OCI-LY7 (cell line): ENCODE measurements at regions not wholly inside any gene's neighbourhood (a gene's known extent, or its start where the extent isn't known, plus 50 kb on each side); places are given as distances from the start of the nearest gene placed in this dataset.

Experiments used
- BruUV-seq: library from RNA; stranded (reverse); fragments of 400-500 nt; replicated peaks from 2 replicates; lab custom pipeline; 2021; lab: Mats Ljungman, UMichigan
- CTCF ChIA-PET: fragments of 300-600 bp; sonication (Branson Sonifier 250); formaldehyde crosslinking; loops from one replicate; lab custom pipeline; 2022; ENCODE audit warnings: antibody characterized with exemption; ENCODE audit not compliant: unreplicated experiment; lab: Charles Lee
- POLR2A ChIA-PET: fragments of 300-600 bp; sonication (Branson Sonifier 250); formaldehyde crosslinking; loops from one replicate; lab custom pipeline; 2022; ENCODE audit warnings: antibody characterized with exemption; lab: Charles Lee
- DNase-seq: peaks from one replicate; pipeline ENCODE4 v3.0.0-alpha.2; 2015; ENCODE audit warnings: low spot score
- H2AFZ ChIP-seq: fragments of 200-600 bp; sonication (generic), shearing (Covaris generic); 2 replicates; pipeline ENCODE4 v1.6.1; 2014; ENCODE audit warnings: mild to moderate bottlenecking, antibody characterized with exemption, low read length, moderate library complexity
- H3K27ac ChIP-seq: fragments of 200-600 bp; sonication (generic); 2 replicates; pipeline ENCODE4 v1.5.1; 2014; ENCODE audit warnings: mixed run types, low read depth, mild to moderate bottlenecking, moderate library complexity, low read length, inconsistent platforms; ENCODE audit not compliant: poor library complexity, severe bottlenecking
- H3K36me3 ChIP-seq: fragments of 200-600 bp; sonication (generic); 2 replicates; pipeline ENCODE4 v1.6.1; 2014; ENCODE audit warnings: mild to moderate bottlenecking, antibody characterized with exemption, low read length, moderate library complexity, mixed read lengths; ENCODE audit not compliant: insufficient read depth
- H3K4me1 ChIP-seq: fragments of 200-600 bp; sonication (generic); 2 replicates; pipeline ENCODE4 v1.5.1; 2014; ENCODE audit warnings: mild to moderate bottlenecking, low read length; ENCODE audit not compliant: insufficient read depth, poor library complexity, severe bottlenecking
- H3K4me2 ChIP-seq: fragments of 200-600 bp; sonication (generic); 2 replicates; pipeline ENCODE4 v1.6.1; 2014; ENCODE audit warnings: mild to moderate bottlenecking, low read length
- H3K4me3 ChIP-seq: fragments of 200-600 bp; sonication (generic); 2 replicates; pipeline ENCODE4 v1.5.1; 2014; ENCODE audit warnings: mild to moderate bottlenecking, low read depth, low read length; ENCODE audit not compliant: poor library complexity, severe bottlenecking
- H3K79me2 ChIP-seq: fragments of 200-600 bp; sonication (generic); 2 replicates; pipeline ENCODE4 v1.6.1; 2016; ENCODE audit warnings: low read depth, mild to moderate bottlenecking, low read length, moderate library complexity, mixed read lengths; ENCODE audit not compliant: insufficient read depth
- H3K9me2 ChIP-seq: fragments of 200-600 bp; sonication (generic); 2 replicates; pipeline ENCODE4 v1.6.1; 2016; ENCODE audit warnings: mild to moderate bottlenecking, low read length, mixed read lengths; ENCODE audit not compliant: insufficient read depth
- H3K9me3 ChIP-seq: fragments of 200-600 bp; sonication (generic); 2 replicates; pipeline ENCODE4 v1.6.1; 2014; ENCODE audit warnings: mild to moderate bottlenecking, mixed run types, low read length, mixed read lengths
- H4K20me1 ChIP-seq: fragments of 200-600 bp; sonication (generic); 2 replicates; pipeline ENCODE4 v1.6.1; 2014; ENCODE audit warnings: mild to moderate bottlenecking, antibody characterized with exemption, low read length, moderate library complexity, mixed read lengths; ENCODE audit not compliant: insufficient read depth
- CTCF ChIP-seq: fragments of 200-600 bp; sonication (generic); conservative IDR thresholded peaks from 2 replicates; pipeline ENCODE4 v1.5.1; 2014; ENCODE audit warnings: mild to moderate bottlenecking, antibody characterized with exemption, low read length, moderate library complexity, mixed read lengths
- EZH2phosphoT487 ChIP-seq: fragments of 200-600 bp; sonication (generic); IDR thresholded peaks from 2 replicates; pipeline ENCODE4 v1.6.1; 2018; ENCODE audit warnings: low read depth, borderline replicate concordance, mild to moderate bottlenecking, mixed run types, antibody characterized with exemption, low read length, moderate library complexity, mixed read lengths
- intact Hi-C: fragments of 100-400 bp; cut with micrococcal nuclease; formaldehyde crosslinking; loops from one replicate; pipeline ENCODE4 v1.10.0; 2022; ENCODE audit not compliant: unreplicated experiment

GRCh38 chr3:34141841-34142337, 343.5 kb downstream of the PDCD6IP start:
- no peaks in the 10 kb centered on the region for H3K79me2 ChIP-seq
- no peaks in the 10 kb centered on the region for H3K4me1 ChIP-seq
- H3K9me2 ChIP-seq, result no peaks in the 10 kb centered on the region
- no peaks in the 10 kb centered on the region for H3K36me3 ChIP-seq
- TF ChIP-seq CTCF (no peak), EZH2phosphoT487 (no peak)
- no TSS peak for BruUV-seq
- 0 out of 2 replicates have a peak overlapping the region, but pooled peaks have one; percentile 37 for H2AFZ ChIP-seq
- no peak overlapping the region for H3K4me3 ChIP-seq
- H3K27ac ChIP-seq, result no peak overlapping the region
- intact Hi-C loops, result no loop called here
- POLR2A ChIA-PET, result no interaction called here
- no peaks in the 10 kb centered on the region for H4K20me1 ChIP-seq
- CTCF ChIA-PET, result no interaction called here
- H3K4me2 ChIP-seq, result no peak overlapping the region
- DNase-seq, result no peak
- H3K9me3 ChIP-seq, result 0 out of 2 replicates have a peak, but pooled peaks cover 7% of the 10 kb centered on the region

DNA sequence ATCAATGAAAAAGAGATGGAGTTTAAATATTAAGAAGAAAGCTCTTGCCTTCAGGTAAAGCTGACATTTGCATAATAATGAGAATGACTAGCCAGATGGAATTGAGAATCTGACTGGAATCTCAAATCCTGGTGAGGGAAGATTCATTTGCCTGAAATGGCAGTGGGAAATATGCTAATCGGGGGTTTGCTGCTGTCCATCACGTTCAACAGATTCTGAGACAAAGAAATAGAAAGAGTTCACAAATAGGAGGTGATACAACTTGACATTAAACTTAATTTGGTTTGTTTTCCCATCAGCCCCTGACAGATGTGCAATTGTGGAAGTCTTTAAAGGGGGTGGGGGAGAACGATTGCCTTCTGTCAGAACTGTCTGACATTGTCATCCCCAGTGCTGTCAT, 347.4 kb downstream of the PDCD6IP start:
- H3K4me1 ChIP-seq, result peaks cover 6% of the 10 kb centered on the region
- CTCF ChIA-PET, result no interaction called here
- H4K20me1 ChIP-seq, result no peaks in the 10 kb centered on the region
- no peak overlapping the region for H3K4me3 ChIP-seq
- no TSS peak for BruUV-seq
- no peaks in the 10 kb centered on the region; the same call in 1 of the 2 replicates for H3K9me2 ChIP-seq
- intact Hi-C loops, result no loop called here
- POLR2A ChIA-PET, result no interaction called here
- TF ChIP-seq CTCF (no peak), EZH2phosphoT487 (no peak)
- no peaks in the 10 kb centered on the region for H3K79me2 ChIP-seq
- no peak overlapping the region for H3K27ac ChIP-seq
- DNase-seq, result no peak
- H3K9me3 ChIP-seq, result 0 out of 2 replicates have a peak, but pooled peaks cover 3% of the 10 kb centered on the region
- no peaks in the 10 kb centered on the region for H3K36me3 ChIP-seq
- no peak overlapping the region for H3K4me2 ChIP-seq
- H2AFZ ChIP-seq, result peak overlapping the region; percentile 12; the same call in 1 of the 2 replicates

DNA sequence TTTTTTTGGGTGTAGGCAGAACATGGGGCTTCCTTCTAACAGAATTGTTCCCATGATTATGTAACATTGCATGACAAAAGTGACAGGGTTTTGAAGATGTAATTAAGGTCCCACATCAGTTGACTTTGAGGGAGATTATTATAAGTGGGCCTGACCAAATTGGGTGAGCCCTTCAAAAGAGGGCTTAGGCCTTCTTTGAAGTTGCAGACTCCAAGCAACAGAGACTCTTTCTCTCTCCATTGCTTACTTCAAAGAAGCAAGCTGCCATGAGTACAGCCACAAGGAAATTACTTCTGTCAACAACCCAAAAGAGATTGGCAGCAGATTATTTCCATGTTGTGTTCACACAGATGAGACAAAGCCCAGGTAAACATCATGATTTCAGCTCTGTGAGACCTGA, 348.2 kb downstream of the PDCD6IP start:
- Histone ChIP-seq H4K20me1 (no peaks in the 10 kb centered on the region), H3K4me2 (no peak overlapping the region), H3K4me1 (peaks cover 13% of the 10 kb centered on the region), H3K4me3 (no peak overlapping the region), H3K79me2 (no peaks in the 10 kb centered on the region), H3K27ac (no peak overlapping the region), H3K36me3 (no peaks in the 10 kb centered on the region), H3K9me2 (no peaks in the 10 kb centered on the region; the same call in 1 of the 2 replicates), H2AFZ (no peak overlapping the region), H3K9me3 (no peaks in the 10 kb centered on the region)
- DNase-seq, result no peak
- TF ChIP-seq CTCF (no peak), EZH2phosphoT487 (no peak)
- POLR2A ChIA-PET, result no interaction called here
- CTCF ChIA-PET, result no interaction called here
- intact Hi-C loops, result no loop called here
- no TSS peak for BruUV-seq
